GM04504 (cell line): ENCODE measurements at regions not wholly inside any gene's neighbourhood (a gene's known extent, or its start where the extent isn't known, plus 50 kb on each side); places are given as distances from the start of the nearest gene placed in this dataset.
"Not testable (repeated sequence)": the region's sequence is repeated elsewhere in the genome, so short reads cannot be mapped to it uniquely, and the experiment has no call there.

Experiments used
- DNase-seq: peaks from one replicate; pipeline ENCODE4 v3.0.0-alpha.2; 2012; ENCODE audit warnings: low read depth

GRCh38 chr20:40890635-40891034 lies 138.0 kb upstream of the TOP1 start:
- DNase-seq: no peak

GRCh38 chr20:40891351-40891750 lies 137.3 kb upstream of the TOP1 start:
- no peak for DNase-seq

DNA sequence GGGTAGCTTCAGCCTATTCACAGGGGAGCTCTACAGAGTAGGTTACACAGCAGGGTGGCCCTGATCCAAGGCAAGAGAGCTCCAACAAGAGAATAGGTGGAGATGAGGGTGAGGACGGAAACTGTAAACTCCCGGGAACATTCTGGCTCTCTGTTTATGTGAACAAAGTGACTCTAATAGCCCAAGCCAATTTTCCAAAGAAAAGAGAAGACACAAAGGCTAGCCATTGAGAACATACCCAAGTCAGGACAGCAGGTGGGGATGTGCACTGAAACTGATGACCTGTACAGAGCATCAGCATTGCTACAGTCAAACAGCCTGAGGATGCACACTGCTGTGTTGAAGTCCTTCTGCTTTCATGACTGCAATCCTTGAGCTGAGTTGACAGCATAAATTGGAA lies 136.0 kb upstream of the TOP1 start:
- DNase-seq: no peak

DNA sequence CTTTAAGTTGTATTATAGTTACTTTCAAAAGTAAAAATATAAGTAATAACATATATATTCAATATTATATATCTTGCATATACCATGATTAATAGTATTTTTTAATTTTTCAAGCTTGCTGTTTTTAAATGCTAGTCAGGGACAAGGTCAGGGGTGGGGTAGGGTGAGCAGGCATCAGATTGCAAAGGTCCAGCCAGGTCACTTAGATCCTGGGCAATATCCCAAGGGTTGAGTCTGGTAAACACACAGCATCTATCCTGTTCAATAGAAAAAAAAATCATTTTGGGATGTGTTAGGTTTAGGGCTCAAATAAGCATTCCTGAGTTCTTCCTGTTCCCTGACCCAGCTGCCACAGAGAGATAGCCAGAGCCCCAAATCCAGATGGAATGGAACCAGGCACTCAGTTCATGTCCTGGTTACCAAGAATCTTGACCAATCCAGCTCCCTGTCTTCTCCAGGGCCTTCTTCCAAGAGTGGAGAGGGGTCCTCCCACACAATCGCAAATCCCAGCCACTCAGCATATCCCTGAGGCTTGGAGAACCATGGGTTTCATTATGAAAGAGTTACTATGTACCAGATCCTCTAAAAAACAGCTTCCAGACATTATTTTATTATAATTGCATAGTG lies 134.9 kb upstream of the TOP1 start:
- DNase-seq: no peak

- DNase-seq: no peak
Observed at GRCh38 chr20:40894237-40894630, 134.4 kb upstream of the TOP1 start.

- no peak for DNase-seq
Observed at GRCh38 chr20:40895182-40895581, 133.4 kb upstream of the TOP1 start.

- peak; percentile 9 for DNase-seq
Observed at GRCh38 chr20:40896814-40897700, 131.6 kb upstream of the TOP1 start.

DNA sequence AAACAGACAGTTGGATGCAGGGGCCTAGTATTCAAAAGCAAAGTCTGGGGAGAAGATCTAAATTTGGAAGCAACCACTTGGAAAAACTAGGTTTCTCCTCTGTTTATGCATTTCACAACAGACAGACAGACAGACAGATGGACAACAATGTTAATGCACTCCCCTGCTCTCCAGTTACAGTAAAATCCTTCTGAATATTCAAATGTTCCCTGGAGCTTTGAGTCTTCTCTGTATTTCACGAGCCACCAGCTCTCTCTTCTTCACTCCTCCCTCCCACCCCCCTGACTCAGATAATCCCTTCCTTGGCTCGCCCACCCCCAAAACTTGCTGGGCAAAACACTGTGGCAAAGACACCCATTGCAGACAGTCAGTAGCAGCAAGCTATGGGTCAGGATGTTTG lies 129.3 kb upstream of the TOP1 start:
- no peak for DNase-seq

DNA sequence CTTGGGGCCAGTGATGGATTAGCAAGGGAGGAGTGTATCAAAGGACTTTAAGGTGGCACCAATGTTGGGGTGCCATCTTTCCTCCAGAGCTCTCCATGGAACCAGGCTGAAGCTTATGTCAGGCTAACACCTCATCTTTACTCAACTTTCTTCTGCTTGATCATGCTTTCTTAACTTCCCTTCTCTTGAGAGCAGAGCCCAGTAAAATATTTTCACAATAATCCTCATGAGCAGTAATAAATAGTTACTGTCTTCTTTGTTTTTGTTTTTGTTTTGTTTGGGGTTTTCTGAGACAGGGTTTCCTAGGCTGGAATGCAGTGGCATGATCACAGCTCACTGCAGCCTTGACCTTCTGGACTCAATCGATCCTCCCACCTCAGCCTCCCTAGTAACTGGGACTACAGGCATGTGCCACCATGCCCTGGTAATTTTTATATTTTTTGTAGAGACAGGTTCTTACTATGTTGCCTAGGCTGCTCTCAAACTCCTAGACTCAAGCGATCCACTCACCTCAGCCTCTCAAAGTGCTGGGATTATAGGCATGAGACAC lies 127.9 kb upstream of the TOP1 start:
- no peak for DNase-seq

DNA sequence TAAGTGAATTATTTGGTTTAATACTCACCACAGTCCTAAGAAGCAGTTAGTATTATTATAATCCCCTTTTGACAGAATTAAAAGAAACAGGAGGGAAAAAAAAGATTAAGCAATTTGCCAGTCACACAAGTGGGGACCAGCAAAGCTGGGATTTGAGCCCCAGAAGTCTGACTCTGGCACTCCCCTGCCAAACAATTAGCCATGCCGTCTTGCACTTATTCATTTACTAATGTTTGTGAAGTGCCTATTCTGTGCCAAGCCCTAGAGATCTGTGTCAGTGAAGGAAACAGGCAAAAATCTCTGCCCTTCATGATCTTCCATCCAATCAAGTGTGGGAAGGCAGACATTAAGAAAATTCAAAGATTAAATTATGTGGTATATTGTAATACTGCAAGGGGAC lies 126.0 kb upstream of the TOP1 start:
- no peak for DNase-seq

GRCh38 chr20:40908309-40908708 lies 120.3 kb upstream of the TOP1 start:
- DNase-seq: no peak

DNA sequence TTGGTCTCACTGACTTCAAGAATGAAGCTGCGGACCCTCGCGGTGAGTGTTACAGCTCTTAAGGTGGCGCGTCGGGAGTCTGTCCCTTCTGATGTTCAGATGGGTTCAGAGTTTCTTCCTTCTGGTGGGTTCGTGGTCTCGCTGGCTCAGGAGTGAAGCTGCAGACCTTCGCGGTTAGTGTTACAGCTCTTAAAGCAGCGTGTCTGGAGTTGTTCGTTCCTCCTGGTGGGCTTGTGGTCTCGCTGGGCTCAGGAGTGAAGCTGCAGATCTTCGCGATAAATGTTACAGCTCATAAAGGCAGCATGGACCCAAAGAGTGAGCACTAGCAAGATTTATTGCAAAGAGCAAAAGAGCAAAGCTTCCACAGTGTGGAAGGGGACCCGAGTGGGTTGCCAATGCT lies 119.1 kb upstream of the TOP1 start:
- not testable (repeated sequence) for DNase-seq

GRCh38 chr20:40910436-40910835 lies 118.2 kb upstream of the TOP1 start:
- not testable (repeated sequence) for DNase-seq

DNA sequence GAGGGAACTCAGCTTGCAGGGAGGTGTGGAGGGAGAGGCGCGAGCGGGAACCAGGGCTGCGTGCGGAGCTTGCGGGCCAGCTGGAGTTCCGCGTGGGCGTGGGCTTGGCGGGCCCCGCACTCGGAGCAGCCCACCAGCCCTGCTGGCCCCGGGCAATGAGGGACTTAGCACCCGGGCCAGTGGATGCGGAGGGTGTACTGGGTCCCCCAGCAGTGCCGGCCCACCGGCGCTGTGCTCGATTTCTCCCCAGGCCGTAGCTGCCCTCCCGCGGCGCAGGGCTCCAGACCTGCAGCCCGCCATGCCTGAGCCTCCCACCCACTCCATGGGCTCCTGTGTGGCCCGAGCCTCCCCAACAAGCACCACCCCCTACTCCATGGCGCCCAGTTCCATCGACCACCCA lies 117.5 kb upstream of the TOP1 start:
- not testable (repeated sequence) for DNase-seq

DNA sequence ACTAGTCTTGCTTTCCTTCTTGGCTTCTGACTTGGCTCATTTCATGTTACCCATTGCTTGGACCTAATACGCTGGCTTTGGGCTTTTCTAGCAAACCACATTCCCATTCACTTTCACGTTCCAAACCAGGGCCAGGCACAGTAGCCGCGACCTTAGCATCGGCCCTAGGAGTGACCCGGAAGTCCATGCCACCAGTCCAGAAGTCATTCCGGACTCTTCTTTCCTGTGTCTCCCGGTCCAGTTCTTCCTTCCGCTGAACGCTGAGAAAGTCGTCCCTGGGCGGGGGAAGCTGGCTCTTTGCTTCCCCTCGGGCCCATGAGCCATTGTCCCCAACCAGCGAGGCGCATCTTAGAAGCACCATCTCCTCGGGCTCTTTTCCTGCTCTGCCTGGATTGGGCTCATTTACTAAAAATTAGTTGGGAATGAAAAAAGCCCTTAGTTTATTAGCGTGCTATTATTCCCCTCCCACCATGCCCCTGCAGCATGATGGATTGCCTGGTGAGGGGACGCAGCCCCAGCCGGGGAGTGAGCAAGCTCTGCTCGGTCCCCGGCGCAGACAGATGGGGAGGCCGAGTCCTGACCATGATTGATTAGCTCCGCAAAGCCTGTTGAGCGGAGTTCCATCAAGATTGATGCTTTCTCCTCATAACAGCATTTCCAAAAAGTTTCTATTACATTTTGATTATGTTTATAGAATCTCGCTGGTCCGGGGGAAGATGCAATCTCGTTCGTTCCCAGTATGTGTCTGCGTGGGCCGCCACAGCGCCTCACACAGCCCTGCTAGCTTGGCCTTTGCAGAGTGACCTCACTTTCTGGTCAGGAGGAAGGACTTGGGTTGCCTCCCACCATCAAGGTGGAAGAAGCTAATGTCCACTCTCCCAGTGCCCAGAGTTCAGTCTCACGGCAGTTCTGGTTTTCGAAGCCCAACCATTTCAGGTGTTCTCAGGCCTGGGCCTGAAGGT lies 115.1 kb upstream of the TOP1 start:
- DNase-seq: no peak

GRCh38 chr20:40915756-40916155 lies 112.9 kb upstream of the TOP1 start:
- no peak for DNase-seq

DNA sequence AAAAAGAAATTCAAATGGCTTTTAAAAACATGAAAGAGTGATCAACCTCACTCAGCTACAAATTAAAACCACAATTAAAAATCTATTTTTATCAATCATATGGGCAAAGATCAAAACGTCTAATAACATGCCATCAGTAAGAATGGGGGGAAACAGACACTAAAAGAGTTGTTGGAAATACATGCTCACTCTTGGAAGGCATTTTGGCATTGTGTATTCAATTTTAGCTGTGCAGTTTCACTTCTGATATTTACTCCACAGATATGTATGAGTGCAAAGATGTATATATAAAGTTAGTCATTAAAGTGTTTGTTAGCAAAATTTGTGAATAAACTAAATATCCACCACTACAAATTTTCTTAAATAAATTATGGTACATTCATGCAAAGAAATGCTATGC lies 112.3 kb upstream of the TOP1 start:
- no peak for DNase-seq

- DNase-seq: no peak
Observed at GRCh38 chr20:40920291-40920690, 108.3 kb upstream of the TOP1 start.

DNA sequence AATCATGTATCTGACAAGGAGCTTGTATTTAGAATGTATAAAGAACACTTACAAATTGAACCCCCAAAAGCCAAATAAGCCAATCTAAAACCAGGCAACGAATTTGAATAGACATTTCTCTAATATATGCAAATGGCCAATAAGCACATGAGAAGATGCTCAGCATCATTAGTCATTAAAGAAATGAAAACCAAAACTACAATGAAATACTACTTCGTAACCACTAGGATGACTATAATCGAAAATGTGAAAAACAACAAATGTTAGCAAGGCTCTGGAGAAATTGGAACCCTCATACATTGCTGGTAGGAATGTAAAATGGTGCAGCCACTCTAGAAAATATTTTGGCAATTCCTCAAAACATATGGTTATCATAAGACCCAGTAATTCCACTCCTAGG lies 105.8 kb upstream of the TOP1 start:
- no peak for DNase-seq

GRCh38 chr20:40925829-40926510 lies 102.7 kb upstream of the TOP1 start:
- DNase-seq: no peak

DNA sequence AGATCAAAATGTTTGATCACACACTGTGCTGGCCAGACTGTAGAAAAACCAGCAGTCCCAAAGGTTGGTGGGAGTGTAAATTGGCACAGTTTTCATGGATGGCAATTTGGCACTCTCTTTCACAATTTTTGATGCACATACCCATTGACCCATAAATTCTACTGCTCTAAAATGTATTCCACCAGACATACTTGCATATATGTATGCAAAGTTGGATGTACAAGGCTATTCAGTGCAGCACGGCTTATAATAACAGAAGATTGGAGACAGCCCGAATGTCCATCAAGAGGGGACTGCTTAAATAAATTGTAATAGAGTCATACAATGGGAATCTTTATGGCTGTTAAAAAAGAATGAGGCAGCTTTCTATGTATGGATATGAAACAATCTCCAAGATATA lies 101.7 kb upstream of the TOP1 start:
- DNase-seq: no peak

DNA sequence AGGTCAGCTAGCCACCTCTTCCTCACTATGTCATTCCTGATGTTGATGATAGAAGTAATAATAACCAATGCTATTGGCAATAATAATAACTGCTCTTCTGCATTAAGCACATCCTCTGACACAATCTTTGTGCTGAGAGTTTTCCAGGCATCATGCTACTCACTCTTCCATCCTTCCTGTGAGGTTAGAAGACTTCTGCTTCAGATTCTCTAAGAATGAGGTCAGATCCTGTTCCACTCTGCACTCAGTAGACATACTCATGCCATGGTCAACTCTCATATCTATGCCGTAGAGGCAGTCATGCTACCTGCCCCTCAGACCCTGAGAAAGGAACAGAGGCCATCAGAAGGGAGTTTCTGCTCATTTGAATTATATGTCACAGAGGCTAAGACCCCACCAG lies 98.1 kb upstream of the TOP1 start:
- DNase-seq: no peak
